ENCODE measurements at regions not wholly inside any gene's neighbourhood (a gene's known extent, or its start where the extent isn't known, plus 50 kb on each side); places are given as distances from the start of the nearest gene placed in this dataset.

- DNase-seq (ENCODE audit: extremely low read depth in 1 of 11, low read depth in 9 of 11, low spot score in 4 of 11), result no peak
These were observed 388.5 kb upstream of the THBS1 start for GRCh38 chr15:39192351-39192750.

- no peak for DNase-seq (ENCODE audit: extremely low read depth in 1 of 11, low read depth in 9 of 11, low spot score in 4 of 11)
These were observed 387.8 kb upstream of the THBS1 start for GRCh38 chr15:39192979-39193560.

GRCh38 chr15:39193611-39194010 is 387.3 kb upstream of the THBS1 start:
- no peak for DNase-seq (ENCODE audit: extremely low read depth in 1 of 11, low read depth in 9 of 11, low spot score in 4 of 11)

- no peak for DNase-seq (ENCODE audit: extremely low read depth in 1 of 11, low read depth in 9 of 11, low spot score in 4 of 11)
These were observed 386.6 kb upstream of the THBS1 start for GRCh38 chr15:39194106-39194830.

GRCh38 chr15:39195961-39196486 is 384.9 kb upstream of the THBS1 start:
- no peak for DNase-seq (ENCODE audit: extremely low read depth in 1 of 11, low read depth in 9 of 11, low spot score in 4 of 11)

- DNase-seq (ENCODE audit: extremely low read depth in 1 of 11, low read depth in 9 of 11, low spot score in 4 of 11), result no peak
These were observed 382.6 kb upstream of the THBS1 start for GRCh38 chr15:39198044-39199000.

GRCh38 chr15:39199076-39199475 is 381.8 kb upstream of the THBS1 start:
- DNase-seq (ENCODE audit: extremely low read depth in 1 of 11, low read depth in 9 of 11, low spot score in 4 of 11), result peak in 7 of 11 donors; percentile 38 to 68 (median 55)

- DNase-seq (ENCODE audit: extremely low read depth in 1 of 11, low read depth in 9 of 11, low spot score in 4 of 11), result no peak
These were observed 380.3 kb upstream of the THBS1 start for GRCh38 chr15:39200586-39200985.

- DNase-seq (ENCODE audit: extremely low read depth in 1 of 11, low read depth in 9 of 11, low spot score in 4 of 11), result no peak
These were observed 378.2 kb upstream of the THBS1 start for GRCh38 chr15:39202641-39203040.

GRCh38 chr15:39204031-39204430 is 376.8 kb upstream of the THBS1 start:
- DNase-seq (ENCODE audit: extremely low read depth in 1 of 11, low read depth in 9 of 11, low spot score in 4 of 11), result no peak

GRCh38 chr15:39205081-39205480 is 375.8 kb upstream of the THBS1 start:
- DNase-seq (ENCODE audit: extremely low read depth in 1 of 11, low read depth in 9 of 11, low spot score in 4 of 11), result no peak

- DNase-seq (ENCODE audit: extremely low read depth in 1 of 11, low read depth in 9 of 11, low spot score in 4 of 11), result no peak
These were observed 375.1 kb upstream of the THBS1 start for GRCh38 chr15:39205506-39206371.

- DNase-seq (ENCODE audit: extremely low read depth in 1 of 11, low read depth in 9 of 11, low spot score in 4 of 11), result no peak
These were observed 373.3 kb upstream of the THBS1 start for GRCh38 chr15:39207532-39208115.

GRCh38 chr15:39208187-39208586 is 372.7 kb upstream of the THBS1 start:
- no peak for DNase-seq (ENCODE audit: extremely low read depth in 1 of 11, low read depth in 9 of 11, low spot score in 4 of 11)

GRCh38 chr15:39209548-39210211 is 371.2 kb upstream of the THBS1 start:
- no peak for DNase-seq (ENCODE audit: extremely low read depth in 1 of 11, low read depth in 9 of 11, low spot score in 4 of 11)

- no peak for DNase-seq (ENCODE audit: extremely low read depth in 1 of 11, low read depth in 9 of 11, low spot score in 4 of 11)
These were observed 369.5 kb upstream of the THBS1 start for GRCh38 chr15:39211108-39211979.

- no peak for DNase-seq (ENCODE audit: extremely low read depth in 1 of 11, low read depth in 9 of 11, low spot score in 4 of 11)
These were observed 367.5 kb upstream of the THBS1 start for GRCh38 chr15:39213385-39213840.
